DMS114 treated with DMSO at 0.1 percent for 48 hours (cell line): ENCODE measurements at regions not wholly inside any gene's neighbourhood (a gene's known extent, or its start where the extent isn't known, plus 50 kb on each side); places are given as distances from the start of the nearest gene placed in this dataset.
A peak's percentile ranks its signal among the peaks of the same experiment; 100 is the strongest.

ENCODE experiments used
- DNase-seq: peaks from one replicate; lab custom pipeline; 2025; ENCODE audit not compliant: unreplicated experiment; lab: John Stamatoyannopoulos, UW

GRCh38 chr14:104367866-104368750, 211.5 kb upstream of the C14orf180 start:
- no peak for DNase-seq

DNA sequence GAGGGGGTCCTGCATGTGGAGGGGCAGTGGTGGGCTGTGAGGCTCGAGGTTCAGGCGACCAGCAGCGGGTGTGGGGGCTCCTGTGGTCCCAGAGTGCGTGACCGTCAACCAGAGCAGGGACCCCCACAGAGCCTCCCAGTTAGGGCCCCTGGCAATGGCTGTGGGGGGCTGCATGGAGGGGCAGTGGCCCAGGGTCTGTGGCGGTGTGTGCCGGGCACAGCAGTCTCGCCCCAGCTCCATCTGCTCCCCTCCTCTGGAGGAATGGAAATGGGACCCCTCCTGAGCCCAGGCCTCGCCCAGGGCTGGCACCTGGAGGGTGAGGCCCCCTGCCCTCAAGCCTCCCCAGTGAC, 210.8 kb upstream of the C14orf180 start:
- DNase-seq = no peak

DNA sequence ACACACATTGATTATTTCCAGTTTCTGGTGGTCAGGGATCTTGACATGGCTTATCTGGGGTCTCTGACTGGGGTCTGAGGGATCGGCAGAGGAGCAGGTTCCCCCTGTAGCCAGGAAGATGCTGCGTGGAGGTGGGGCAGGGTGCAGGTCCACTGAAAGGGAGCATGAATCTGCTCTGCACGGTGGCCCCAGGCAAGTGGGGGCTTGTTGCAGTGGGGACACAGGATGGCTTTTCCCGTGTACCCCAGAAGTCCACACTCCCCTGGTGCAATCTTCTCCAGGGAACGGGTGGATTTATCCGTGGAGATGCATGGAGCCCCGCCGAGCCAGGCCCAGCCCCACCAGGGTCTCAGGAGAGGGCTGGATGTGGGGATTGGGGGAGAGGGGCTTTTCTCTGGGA, 210.4 kb upstream of the C14orf180 start:
- no peak for DNase-seq

DNA sequence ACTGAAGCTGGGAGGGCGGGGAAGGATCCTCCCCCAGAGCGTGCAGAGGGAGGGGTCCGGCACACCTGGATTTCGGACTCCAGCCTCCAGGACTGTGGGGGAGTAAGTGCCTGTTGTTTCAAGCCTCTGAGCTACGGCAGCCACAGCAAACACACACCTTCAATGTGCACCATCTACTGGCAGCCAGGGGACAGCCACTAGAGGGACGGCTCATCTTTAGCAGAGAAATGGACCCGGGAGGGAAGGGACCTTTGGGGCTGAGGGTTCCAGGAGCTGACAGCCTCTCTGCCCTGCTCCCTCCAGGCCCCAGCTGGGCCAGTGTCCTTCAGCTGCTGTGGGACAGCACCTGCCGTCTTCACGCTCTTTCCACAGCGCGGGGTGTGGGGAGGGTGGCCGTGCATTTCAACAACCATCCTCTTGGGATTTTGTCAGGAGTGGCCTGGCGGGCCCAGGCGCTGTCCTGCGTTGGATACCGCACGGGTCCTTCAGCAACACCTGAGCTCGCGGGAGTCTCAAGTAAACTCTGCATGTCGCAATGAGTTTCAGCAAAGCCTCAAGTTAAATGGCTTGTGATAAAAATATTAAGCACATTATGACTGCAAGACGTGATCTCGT, 209.2 kb upstream of the C14orf180 start:
- peak; percentile 6 for DNase-seq

GRCh38 chr14:104371031-104371430, 208.5 kb upstream of the C14orf180 start:
- DNase-seq = no peak

DNA sequence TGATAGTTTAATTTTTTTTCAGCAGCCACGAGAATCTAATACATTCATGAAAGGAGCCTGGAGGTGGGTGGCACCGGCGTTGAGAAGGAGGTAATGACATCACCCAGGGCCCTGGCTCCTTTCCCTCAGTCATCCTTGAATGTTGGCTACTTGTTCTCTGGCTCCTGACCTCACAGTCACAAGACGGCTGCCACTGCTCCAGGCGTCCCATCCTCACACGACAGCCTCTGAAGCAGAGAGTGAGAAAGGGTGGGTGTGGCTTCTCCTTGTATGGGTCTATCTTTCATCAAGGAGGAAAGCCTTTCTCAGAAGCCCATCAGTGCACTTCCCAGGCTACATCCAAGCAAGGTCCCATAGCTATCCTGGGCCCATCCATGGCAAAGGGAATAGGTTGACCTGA, 207.6 kb upstream of the C14orf180 start:
- no peak for DNase-seq

GRCh38 chr14:104372390-104373054, 207.0 kb upstream of the C14orf180 start:
- no peak for DNase-seq

GRCh38 chr14:104373055-104373854, 206.3 kb upstream of the C14orf180 start:
- no peak for DNase-seq

DNA sequence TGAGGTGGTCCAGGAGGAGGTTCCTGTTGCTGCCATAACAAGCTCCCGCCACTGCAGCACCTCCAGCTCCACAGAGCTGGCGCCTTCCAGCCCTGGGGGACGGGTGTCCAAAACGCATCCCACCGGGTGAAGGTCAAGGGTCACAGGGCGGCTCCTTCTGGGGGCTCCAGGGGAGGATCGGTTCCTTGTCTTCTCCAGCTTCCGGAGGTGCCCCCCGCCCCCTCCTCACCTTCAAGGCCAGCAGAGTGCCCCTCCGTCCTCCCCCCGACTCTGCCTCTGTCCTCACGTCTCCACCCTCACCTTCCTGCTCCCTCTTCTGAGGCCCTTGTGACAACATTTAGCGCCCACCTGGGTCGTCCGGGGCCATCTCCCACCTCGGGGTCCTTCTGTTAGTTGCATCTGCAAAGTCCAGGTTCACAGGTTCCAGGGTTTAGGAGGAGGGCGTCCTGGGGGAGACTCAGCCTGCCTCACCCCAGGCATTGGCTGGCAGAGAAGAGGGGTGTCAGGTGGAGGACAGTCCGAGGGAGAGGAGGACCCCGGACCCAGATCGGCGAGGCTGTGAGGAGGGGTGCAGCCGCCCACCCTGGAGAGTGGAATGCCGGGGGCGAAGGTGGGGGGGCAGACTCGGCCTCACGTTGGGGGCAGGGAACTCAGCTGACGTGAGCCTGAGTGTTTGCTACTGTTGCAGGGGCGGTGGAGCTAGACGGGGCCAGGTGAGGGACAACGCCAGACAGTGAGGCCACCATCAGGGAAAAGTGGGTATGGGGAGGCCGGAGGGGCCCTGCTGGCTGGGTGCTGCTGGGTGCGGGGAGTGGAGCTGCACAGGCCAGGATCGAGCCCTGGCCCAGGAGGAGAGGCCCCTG, 205.5 kb upstream of the C14orf180 start:
- no peak for DNase-seq

DNA sequence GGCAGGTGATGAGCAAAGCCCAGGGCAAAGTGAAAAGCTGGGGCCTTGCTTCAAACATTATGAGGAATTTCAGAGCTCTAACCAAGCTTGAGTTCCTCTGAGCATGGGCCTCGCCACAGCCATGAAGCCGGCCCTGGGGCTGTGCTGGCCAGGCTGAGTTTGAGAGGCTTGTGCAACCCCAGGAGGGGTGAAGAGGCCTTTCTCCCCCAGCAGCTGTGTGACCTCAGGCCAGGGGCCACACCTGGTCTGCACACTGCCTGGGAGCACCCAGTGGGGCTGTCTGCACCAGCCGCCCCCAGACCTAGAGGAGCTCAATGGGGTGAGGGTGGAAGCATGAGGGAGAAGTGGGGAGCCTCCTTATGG, 204.9 kb upstream of the C14orf180 start:
- no peak for DNase-seq

- no peak for DNase-seq
Measured at GRCh38 chr14:104375551-104376201, 203.9 kb upstream of the C14orf180 start.

DNA sequence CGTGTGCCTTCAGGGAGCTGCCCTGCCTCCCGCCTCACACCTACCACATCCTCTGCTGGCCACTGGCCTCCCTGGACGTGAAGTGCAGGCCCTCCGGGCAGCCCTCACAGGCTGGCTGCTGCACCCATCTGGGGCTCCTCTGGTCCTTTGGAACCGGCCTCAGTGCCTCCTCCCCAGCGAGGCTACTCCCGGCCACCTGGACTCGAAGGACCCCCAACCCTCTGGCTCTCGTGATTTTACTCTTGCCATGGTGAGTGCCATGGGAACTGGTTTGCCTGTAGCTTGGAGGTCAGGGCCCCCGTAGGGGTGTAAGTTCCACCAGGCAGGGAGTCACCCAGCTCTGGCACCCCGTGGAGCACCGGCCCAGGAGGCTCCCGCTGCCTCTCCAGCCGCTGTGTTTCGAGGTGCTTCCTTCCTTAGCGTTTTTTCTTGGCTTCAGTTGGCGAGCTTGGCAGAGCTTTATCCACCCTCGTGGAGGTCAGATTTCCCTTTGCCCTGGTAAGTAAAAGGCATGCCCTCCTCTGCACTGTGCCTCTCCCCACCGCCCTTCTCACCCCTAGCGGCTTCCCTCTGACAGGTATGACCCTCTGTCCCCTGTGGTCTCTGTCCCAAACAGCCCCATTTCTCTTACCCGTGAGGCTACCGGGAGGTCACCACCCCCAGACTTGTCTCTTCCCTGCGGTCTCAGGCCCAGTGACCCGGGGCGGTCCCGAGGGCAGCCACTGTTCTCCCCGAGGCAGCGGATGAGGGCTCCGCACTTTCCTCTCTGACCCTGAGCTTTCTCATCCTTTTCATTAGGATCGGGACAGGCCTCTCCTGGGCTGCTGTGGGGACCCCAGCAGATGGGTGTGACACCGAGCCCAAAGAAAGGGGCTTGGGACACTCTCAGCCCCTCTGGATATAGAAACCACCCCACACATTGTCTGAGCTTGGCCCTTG, 203.1 kb upstream of the C14orf180 start:
- DNase-seq = no peak

GRCh38 chr14:104377256-104377655, 202.3 kb upstream of the C14orf180 start:
- DNase-seq = no peak

DNA sequence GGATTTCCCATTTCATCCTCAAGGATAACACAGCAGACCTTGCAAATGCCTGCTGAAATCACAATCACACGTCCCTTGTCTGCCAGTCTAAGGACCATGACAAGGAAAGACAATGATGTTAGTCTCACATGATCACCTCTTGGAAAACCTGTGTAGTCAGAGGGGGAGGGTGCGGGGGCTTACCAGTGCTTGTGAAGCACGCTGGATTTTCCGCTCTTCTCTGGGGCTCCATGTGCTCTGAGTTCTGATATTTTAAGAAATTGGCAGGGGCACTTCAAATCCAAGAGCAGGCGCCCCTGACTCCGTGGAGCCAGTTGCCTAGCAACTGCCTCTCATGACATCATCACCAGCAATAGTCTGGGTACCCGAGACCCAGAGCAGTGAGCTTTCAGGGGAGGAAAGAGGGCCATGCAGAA, 200.9 kb upstream of the C14orf180 start:
- DNase-seq = no peak

- DNase-seq = no peak
Measured at GRCh38 chr14:104382361-104383087, 197.0 kb upstream of the C14orf180 start.

- no peak for DNase-seq
Measured at GRCh38 chr14:104383088-104383995, 196.2 kb upstream of the C14orf180 start.
